Stimulated activated CD8-positive, alpha-beta memory T cell treated with anti-CD3 and anti-CD28 coated beads, Interleukin-7, amount 100 ng/mL, for 4 hours (primary cell): ENCODE measurements at regions not wholly inside any gene's neighbourhood (a gene's known extent, or its start where the extent isn't known, plus 50 kb on each side); places are given as distances from the start of the nearest gene placed in this dataset.
"Not testable (repeated sequence)": the region's sequence is repeated elsewhere in the genome, so short reads cannot be mapped to it uniquely, and the experiment has no call there.

Experiments used
- DNase-seq, 2 donors: peaks; one replicate each; pipeline ENCODE4 v3.0.0-alpha.2; 2020; ENCODE audit warnings: low read depth in 2 of 2

GRCh38 chr12:127503246-127503645 lies 763.7 kb upstream of the TMEM132C start:
- DNase-seq, result no peak

DNA sequence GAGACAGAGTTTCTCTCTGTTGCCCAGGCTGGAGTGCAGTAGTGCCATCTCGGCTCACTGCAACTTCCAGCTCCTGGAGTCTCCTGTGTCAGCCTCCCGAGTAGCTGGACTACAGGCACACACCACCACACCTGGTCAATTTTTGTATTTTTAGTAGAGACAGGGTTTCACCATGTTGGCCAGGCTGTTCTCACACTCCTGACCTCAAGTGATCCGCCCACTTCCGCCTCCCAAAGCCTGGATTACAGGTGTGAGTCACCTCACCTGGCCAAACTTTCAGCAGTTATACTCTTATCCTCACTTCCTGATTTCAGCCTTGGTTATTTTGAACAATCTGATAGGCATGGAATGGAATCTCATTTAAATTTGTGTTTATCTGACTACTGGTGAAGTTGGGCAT lies 763.0 kb upstream of the TMEM132C start:
- DNase-seq, result not testable (repeated sequence)

DNA sequence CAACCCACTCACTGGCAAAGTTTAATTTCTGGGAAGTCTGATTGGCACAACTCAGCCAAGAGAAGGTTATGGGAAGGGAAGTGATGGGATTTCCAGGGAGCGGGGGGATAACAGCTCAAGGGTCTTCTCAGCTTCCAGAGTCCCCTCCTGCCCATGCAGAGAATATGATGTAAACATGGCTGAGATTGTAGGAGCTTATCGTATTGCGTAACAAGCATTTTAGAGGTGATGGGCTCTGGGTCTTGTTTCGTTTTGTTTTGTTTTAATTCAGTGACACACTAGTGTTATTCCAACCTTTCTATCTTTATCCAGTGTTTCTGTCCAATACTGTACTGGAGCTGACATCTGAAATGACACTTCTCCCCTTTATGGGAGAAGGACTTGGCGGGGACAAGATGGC lies 762.1 kb upstream of the TMEM132C start:
- no peak for DNase-seq

GRCh38 chr12:127507341-127507740 lies 759.6 kb upstream of the TMEM132C start:
- DNase-seq, result no peak

GRCh38 chr12:127509066-127509778 lies 757.7 kb upstream of the TMEM132C start:
- no peak for DNase-seq

DNA sequence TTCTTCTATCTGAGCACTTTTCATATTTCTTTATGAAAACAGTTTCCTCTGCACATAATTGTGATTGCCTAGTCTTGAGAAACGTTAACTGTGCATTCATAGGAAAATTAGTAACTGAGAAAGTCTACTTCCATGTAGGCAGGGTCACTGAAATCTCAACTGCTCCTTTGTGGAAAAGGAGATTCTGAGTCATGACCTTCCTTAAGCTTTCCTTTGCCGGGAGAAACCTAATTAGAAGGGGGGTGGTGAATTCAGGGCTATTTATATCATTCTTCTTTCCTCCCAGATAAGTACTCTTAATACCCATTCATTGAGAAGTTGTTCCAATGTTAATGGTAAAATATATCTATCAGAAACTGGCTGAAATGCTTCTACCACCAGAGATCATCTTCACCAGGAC lies 751.0 kb upstream of the TMEM132C start:
- DNase-seq, result no peak

GRCh38 chr12:127516467-127516866 lies 750.5 kb upstream of the TMEM132C start:
- DNase-seq, result no peak

- DNase-seq, result no peak
Observed at GRCh38 chr12:127519779-127520178, 747.2 kb upstream of the TMEM132C start.

GRCh38 chr12:127526925-127527324 lies 740.0 kb upstream of the TMEM132C start:
- no peak for DNase-seq

- DNase-seq, result no peak
Observed at GRCh38 chr12:127528551-127528950, 738.4 kb upstream of the TMEM132C start.

- DNase-seq, result no peak
Observed at GRCh38 chr12:127531542-127531941, 735.4 kb upstream of the TMEM132C start.

- DNase-seq, result no peak
Observed at GRCh38 chr12:127533353-127533752, 733.6 kb upstream of the TMEM132C start.

DNA sequence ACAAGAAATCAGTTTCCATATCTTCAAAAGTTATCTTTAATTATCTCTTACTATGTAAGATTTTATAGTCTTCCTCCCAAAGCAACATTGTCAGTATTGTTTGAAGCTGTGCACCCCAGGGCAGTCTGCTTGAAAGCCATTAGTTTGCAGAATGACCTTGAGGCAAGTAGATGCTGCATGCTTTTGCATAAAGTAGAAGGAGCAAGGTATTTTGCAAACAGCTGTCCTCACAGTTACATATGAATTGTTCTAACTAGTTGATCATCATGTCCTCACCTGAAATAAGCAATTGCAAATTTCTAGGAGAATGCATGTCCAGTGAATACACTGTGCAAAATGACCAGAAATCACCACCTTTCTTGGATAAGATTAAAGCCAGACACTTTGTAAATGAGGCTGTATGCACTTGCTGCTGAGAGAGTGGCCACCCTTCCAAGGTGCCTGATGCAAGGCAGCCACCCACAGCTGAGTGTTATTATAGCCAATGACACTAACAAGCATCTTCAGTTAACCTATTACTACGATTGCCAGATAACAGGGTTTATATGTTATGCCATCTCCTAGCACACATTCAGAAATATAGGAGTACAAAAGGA lies 730.0 kb upstream of the TMEM132C start:
- DNase-seq, result no peak

DNA sequence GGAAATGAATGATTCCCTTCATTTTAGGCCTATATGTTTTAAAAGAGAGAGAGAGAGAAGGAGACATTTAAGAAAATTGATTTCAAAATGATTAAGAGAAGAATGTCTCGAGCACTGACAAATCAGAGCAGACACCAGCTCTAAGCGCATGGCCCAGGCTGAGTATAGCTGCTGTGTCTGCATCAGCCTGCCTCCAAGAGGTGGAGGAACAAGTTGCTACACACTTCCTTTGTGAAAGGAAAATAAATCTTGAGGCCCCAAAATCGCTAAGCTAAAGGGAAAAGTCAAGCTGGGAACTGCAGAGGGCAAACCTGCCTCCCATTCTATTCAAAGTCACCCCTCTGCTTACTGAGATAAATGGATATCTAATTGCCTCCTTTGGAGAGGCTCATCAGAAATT lies 728.7 kb upstream of the TMEM132C start:
- no peak for DNase-seq

- DNase-seq, result no peak
Observed at GRCh38 chr12:127539226-127539858, 727.6 kb upstream of the TMEM132C start.

DNA sequence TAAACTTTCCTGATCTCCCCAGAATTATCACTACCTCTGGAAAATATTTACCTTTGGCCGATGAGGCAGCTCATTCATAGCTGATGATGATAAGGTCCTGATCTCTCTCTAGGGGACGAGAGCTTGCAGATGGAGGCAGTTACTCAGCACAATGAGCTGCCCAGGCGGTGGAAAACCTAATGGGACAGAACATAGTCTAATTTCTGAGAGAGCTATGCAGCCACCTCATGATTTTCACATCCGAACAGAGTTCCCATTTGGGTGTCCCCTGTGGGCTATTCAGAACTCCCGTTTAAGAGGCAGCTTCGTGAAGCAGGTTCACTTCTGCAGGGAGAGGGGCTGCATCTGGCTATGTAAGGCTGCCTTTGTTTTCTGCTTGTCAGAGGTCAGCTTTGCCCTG lies 724.6 kb upstream of the TMEM132C start:
- no peak for DNase-seq

DNA sequence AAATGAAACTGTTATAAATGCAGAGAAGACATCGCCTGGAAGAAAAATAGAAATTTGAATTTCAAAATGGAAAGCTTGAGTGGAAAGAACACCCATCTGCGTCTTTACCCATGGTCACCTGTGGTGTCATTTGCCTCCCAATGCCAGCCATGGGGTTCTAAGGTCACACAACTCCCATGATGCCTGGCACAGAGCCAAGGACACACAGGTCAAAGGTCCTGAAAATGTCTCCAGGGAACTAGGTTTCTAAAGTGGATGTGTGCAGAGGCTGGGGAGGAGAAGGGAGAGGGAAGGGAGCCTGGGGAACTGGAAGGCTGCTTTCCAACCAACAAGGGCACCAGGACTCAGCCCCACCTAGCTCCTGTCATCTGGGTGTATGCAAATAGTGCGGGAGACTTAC lies 724.0 kb upstream of the TMEM132C start:
- DNase-seq, result no peak

- no peak for DNase-seq
Observed at GRCh38 chr12:127546721-127547505, 720.1 kb upstream of the TMEM132C start.

DNA sequence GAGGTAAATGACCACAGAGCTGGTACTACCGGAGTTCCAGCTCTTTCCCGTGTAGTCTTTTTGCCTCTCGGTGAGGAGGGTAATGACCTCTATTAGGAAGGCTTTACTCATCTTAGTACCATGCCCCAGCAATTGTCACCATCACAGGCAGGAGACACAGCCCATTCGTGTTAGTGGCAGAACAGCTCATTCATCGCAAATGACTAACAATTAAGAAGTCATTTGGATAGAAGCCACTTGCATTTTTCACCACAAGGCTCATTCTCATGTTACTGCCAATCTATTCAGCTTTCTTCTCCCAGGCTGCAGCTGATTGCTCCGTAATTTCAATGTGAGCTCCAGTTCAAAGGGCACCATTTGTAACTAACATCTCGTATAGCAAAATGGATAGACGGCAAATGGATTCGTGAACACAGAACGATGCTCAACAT lies 718.8 kb upstream of the TMEM132C start:
- no peak for DNase-seq

DNA sequence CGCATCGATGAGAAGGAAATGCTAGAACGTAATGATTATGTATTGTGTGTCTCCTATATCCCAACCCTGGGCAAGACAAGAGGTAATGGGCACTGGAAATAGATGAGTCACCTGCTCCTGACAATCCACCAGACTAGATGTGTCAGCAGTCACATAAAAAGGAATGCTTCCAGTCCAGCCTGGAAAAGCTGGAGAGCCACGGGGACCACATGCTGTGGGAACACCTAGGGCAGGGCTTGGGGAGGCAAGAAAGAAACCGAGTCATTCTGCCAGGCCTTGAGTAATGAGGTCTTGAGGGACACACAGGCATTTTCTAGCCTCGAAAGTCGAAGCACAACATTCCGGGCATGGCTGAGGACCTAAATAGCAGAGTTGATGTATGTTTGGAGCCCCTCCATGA lies 716.7 kb upstream of the TMEM132C start:
- no peak for DNase-seq

GRCh38 chr12:127552838-127553237 lies 714.1 kb upstream of the TMEM132C start:
- DNase-seq, result no peak

DNA sequence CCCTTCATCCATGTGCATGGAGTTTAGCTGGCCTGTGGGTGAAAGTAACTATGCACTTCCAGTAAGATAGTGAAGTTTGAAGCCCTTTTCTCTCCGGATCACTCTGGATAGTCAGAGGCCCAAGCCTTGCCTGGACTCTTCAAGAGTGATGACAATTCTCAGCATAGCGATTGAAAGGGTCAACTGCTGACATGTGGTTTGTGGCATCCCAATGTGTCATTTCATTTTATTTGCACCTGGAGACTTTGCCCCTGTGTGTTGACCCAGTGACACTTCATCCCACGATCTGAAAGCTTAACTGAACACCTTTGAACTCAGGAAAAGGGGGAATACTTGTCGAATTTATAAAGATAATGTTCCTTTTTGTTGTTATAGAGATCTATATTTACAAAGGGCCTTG lies 711.9 kb upstream of the TMEM132C start:
- DNase-seq, result no peak
